ENCODE measurements at regions not wholly inside any gene's neighbourhood (a gene's known extent, or its start where the extent isn't known, plus 50 kb on each side); places are given as distances from the start of the nearest gene placed in this dataset.

- Histone ChIP-seq H3K36me3 (ENCODE audit: control insufficient read depth, insufficient read depth, low read length) (no peaks in the 10 kb centered on the region), H3K9me3 (ENCODE audit: control insufficient read depth, low read length) (no peaks in the 10 kb centered on the region), H3K27ac (ENCODE audit: insufficient read depth, low read depth, low read length, poor library complexity, severe bottlenecking) (no peak overlapping the region), H3K27me3 (ENCODE audit: control insufficient read depth, insufficient read depth, low read length, poor library complexity, severe bottlenecking) (no peaks in the 10 kb centered on the region), H3K4me1 (ENCODE audit: control insufficient read depth, insufficient read depth, low read length) (no peaks in the 10 kb centered on the region), H3K4me3 (ENCODE audit: insufficient read depth, low read depth, low read length) (no peak overlapping the region)
- 84 to 97% methylated on average over 7 to 8 of the region's 8 CpGs for WGBS, 2 experiments
Observed at GRCh38 chr2:129133692-129134641, 815.3 kb upstream of the HS6ST1 start.

- Histone ChIP-seq H3K36me3 (ENCODE audit: control insufficient read depth, insufficient read depth, low read length) (no peaks in the 10 kb centered on the region), H3K9me3 (ENCODE audit: control insufficient read depth, low read length) (no peaks in the 10 kb centered on the region), H3K4me3 (ENCODE audit: insufficient read depth, low read depth, low read length) (no peak overlapping the region), H3K4me1 (ENCODE audit: control insufficient read depth, insufficient read depth, low read length) (no peaks in the 10 kb centered on the region), H3K27ac (ENCODE audit: insufficient read depth, low read depth, low read length, poor library complexity, severe bottlenecking) (no peak overlapping the region), H3K27me3 (ENCODE audit: control insufficient read depth, insufficient read depth, low read length, poor library complexity, severe bottlenecking) (no peaks in the 10 kb centered on the region)
- WGBS, 2 experiments, result 92 to 98% methylated on average over 5 of the region's 5 CpGs
Observed at GRCh38 chr2:129135017-129135416, 816.3 kb upstream of the HS6ST1 start.

GRCh38 chr2:129139380-129139779, 820.7 kb upstream of the HS6ST1 start:
- no peaks in the 10 kb centered on the region for H3K27me3 ChIP-seq (ENCODE audit: control insufficient read depth, insufficient read depth, low read length, poor library complexity, severe bottlenecking)
- H3K4me3 ChIP-seq (ENCODE audit: insufficient read depth, low read depth, low read length), result no peak overlapping the region
- H3K36me3 ChIP-seq (ENCODE audit: control insufficient read depth, insufficient read depth, low read length), result no peaks in the 10 kb centered on the region
- H3K4me1 ChIP-seq (ENCODE audit: control insufficient read depth, insufficient read depth, low read length), result no peaks in the 10 kb centered on the region
- no peak overlapping the region for H3K27ac ChIP-seq (ENCODE audit: insufficient read depth, low read depth, low read length, poor library complexity, severe bottlenecking)
- WGBS, 2 experiments, result 90 to 100% methylated on average over 1 to 2 of the region's 2 CpGs
- no peaks in the 10 kb centered on the region for H3K9me3 ChIP-seq (ENCODE audit: control insufficient read depth, low read length)

- 82 to 88% methylated on average over 3 of the region's 3 CpGs for WGBS, 2 experiments
- Histone ChIP-seq H3K36me3 (ENCODE audit: control insufficient read depth, insufficient read depth, low read length) (no peaks in the 10 kb centered on the region), H3K27ac (ENCODE audit: insufficient read depth, low read depth, low read length, poor library complexity, severe bottlenecking) (no peak overlapping the region), H3K9me3 (ENCODE audit: control insufficient read depth, low read length) (no peaks in the 10 kb centered on the region), H3K4me1 (ENCODE audit: control insufficient read depth, insufficient read depth, low read length) (no peaks in the 10 kb centered on the region), H3K4me3 (ENCODE audit: insufficient read depth, low read depth, low read length) (no peak overlapping the region), H3K27me3 (ENCODE audit: control insufficient read depth, insufficient read depth, low read length, poor library complexity, severe bottlenecking) (no peaks in the 10 kb centered on the region)
Observed at GRCh38 chr2:129142465-129142864, 823.8 kb upstream of the HS6ST1 start.

DNA sequence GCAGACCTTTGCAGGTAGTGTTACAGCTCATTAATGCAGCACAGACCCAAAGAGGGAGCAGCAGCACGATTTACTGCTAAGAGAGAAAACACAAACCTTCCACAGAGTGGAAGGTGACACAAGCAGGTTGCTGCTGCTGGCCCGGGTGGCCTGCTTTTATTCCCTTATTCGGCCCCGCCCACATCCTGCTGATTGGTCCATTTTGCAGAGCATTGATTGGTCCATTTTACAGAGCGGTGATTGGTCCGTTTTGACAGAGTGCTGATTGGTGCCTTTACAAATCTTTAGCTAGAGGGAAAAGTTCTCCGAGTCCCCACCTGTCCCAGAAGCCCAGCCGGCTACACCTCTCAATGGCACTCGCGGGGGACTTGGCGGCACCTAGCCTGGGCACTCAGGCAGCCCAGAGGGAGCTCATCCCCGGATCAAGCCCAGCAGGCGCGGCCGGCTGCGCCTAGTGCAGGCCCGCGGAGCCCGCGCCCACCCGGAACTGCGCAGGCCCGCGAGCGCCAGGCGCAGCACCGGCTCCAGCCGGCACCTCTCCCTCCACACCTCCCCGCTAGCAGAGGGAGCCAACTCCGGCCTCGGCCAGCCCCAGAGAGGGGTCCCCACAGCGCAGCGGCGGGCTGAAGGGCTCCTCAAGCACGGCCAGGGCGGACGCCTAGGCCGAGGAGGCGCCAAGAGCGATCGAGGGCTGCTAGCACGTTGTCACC, 825.6 kb upstream of the HS6ST1 start:
- H3K4me1 ChIP-seq (ENCODE audit: control insufficient read depth, insufficient read depth, low read length), result no peaks in the 10 kb centered on the region
- 94 to 95% methylated on average over 42 of the region's 42 CpGs for WGBS, 2 experiments
- H3K9me3 ChIP-seq (ENCODE audit: control insufficient read depth, low read length), result no peaks in the 10 kb centered on the region
- no peaks in the 10 kb centered on the region for H3K36me3 ChIP-seq (ENCODE audit: control insufficient read depth, insufficient read depth, low read length)
- H3K27me3 ChIP-seq (ENCODE audit: control insufficient read depth, insufficient read depth, low read length, poor library complexity, severe bottlenecking), result no peaks in the 10 kb centered on the region
- no peak overlapping the region for H3K4me3 ChIP-seq (ENCODE audit: insufficient read depth, low read depth, low read length)
- H3K27ac ChIP-seq (ENCODE audit: insufficient read depth, low read depth, low read length, poor library complexity, severe bottlenecking), result no peak overlapping the region

GRCh38 chr2:129152514-129152913, 827.0 kb upstream of the RAB6C start:
- no peaks in the 10 kb centered on the region for H3K36me3 ChIP-seq (ENCODE audit: control insufficient read depth, insufficient read depth, low read length)
- H3K4me3 ChIP-seq (ENCODE audit: insufficient read depth, low read depth, low read length), result no peak overlapping the region
- WGBS, 2 experiments, result 79 to 88% methylated on average over 1 of the region's 1 CpG
- H3K4me1 ChIP-seq (ENCODE audit: control insufficient read depth, insufficient read depth, low read length), result no peaks in the 10 kb centered on the region
- no peaks in the 10 kb centered on the region for H3K27me3 ChIP-seq (ENCODE audit: control insufficient read depth, insufficient read depth, low read length, poor library complexity, severe bottlenecking)
- no peaks in the 10 kb centered on the region for H3K9me3 ChIP-seq (ENCODE audit: control insufficient read depth, low read length)
- H3K27ac ChIP-seq (ENCODE audit: insufficient read depth, low read depth, low read length, poor library complexity, severe bottlenecking), result no peak overlapping the region

- Histone ChIP-seq H3K4me3 (ENCODE audit: insufficient read depth, low read depth, low read length) (no peak overlapping the region), H3K36me3 (ENCODE audit: control insufficient read depth, insufficient read depth, low read length) (no peaks in the 10 kb centered on the region), H3K27me3 (ENCODE audit: control insufficient read depth, insufficient read depth, low read length, poor library complexity, severe bottlenecking) (no peaks in the 10 kb centered on the region), H3K9me3 (ENCODE audit: control insufficient read depth, low read length) (no peaks in the 10 kb centered on the region), H3K4me1 (ENCODE audit: control insufficient read depth, insufficient read depth, low read length) (no peaks in the 10 kb centered on the region), H3K27ac (ENCODE audit: insufficient read depth, low read depth, low read length, poor library complexity, severe bottlenecking) (no peak overlapping the region)
- 93 to 94% methylated on average over 4 of the region's 4 CpGs for WGBS, 2 experiments
Observed at GRCh38 chr2:129160879-129161278, 818.6 kb upstream of the RAB6C start.

DNA sequence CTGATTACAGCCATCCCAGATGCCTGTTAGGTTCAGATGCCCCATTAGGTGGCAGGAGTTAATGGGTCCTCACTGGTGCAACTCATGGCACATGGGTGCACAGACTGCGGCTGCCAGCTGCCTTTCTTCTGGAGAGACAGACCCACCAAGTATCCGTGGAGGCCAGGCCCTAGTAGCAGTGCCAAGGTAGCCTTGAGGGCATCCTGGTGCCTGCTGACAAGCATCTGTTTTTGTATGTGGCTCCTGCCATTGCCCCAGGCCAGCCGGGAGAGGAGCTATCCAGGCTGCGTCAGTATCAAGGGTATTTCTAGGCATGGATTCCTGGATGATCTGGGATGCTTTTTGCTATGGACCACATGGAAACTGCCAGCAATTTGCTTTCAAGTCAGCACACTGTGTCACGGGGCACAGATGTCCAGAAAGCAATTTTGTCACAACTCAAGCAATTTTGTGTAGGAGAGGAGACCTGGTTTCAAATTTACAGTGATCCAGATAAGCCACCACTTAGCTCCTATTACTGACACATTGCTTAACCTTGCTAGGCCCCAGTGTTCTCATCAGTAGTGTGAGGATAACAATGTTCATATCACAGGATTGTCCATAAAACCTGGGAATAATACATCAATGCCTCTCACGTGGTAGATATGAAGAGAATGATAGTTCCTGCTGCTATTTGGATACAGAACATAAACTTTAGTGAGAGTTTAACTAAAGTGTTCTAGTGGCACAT, 815.1 kb upstream of the RAB6C start:
- Histone ChIP-seq H3K27ac (ENCODE audit: insufficient read depth, low read depth, low read length, poor library complexity, severe bottlenecking) (no peak overlapping the region), H3K27me3 (ENCODE audit: control insufficient read depth, insufficient read depth, low read length, poor library complexity, severe bottlenecking) (no peaks in the 10 kb centered on the region), H3K36me3 (ENCODE audit: control insufficient read depth, insufficient read depth, low read length) (no peaks in the 10 kb centered on the region), H3K4me3 (ENCODE audit: insufficient read depth, low read depth, low read length) (no peak overlapping the region), H3K9me3 (ENCODE audit: control insufficient read depth, low read length) (no peaks in the 10 kb centered on the region), H3K4me1 (ENCODE audit: control insufficient read depth, insufficient read depth, low read length) (no peaks in the 10 kb centered on the region)
- WGBS, 2 experiments, result 91 to 92% methylated on average over 6 of the region's 6 CpGs

GRCh38 chr2:129165006-129165405, 814.5 kb upstream of the RAB6C start:
- Histone ChIP-seq H3K27me3 (ENCODE audit: control insufficient read depth, insufficient read depth, low read length, poor library complexity, severe bottlenecking) (no peaks in the 10 kb centered on the region), H3K9me3 (ENCODE audit: control insufficient read depth, low read length) (no peaks in the 10 kb centered on the region)

DNA sequence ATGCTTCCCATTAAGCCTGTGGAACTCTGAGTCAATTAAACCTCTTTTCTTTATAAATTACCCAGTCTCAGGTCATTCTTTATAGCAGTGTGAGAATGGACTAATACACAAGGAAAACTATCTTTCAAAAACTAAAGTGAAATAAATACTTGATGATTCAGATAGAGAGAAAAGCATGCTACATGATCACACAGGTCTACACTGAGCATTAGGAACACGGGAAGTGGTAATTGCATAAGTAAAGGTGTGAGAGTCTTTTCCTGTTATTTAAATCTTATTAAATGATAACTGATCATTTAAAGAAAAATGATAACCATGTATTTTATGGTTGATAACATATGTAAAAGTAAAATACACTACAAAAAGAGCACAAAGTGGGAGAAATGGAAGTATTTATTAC, 812.0 kb upstream of the RAB6C start:
- no peaks in the 10 kb centered on the region for H3K4me1 ChIP-seq (ENCODE audit: control insufficient read depth, insufficient read depth, low read length)
- H3K36me3 ChIP-seq (ENCODE audit: control insufficient read depth, insufficient read depth, low read length), result no peaks in the 10 kb centered on the region
- no peak overlapping the region for H3K4me3 ChIP-seq (ENCODE audit: insufficient read depth, low read depth, low read length)
- no peaks in the 10 kb centered on the region for H3K27me3 ChIP-seq (ENCODE audit: control insufficient read depth, insufficient read depth, low read length, poor library complexity, severe bottlenecking)
- H3K27ac ChIP-seq (ENCODE audit: insufficient read depth, low read depth, low read length, poor library complexity, severe bottlenecking), result no peak overlapping the region
- no peaks in the 10 kb centered on the region for H3K9me3 ChIP-seq (ENCODE audit: control insufficient read depth, low read length)
- WGBS, 2 experiments, result 67% methylated on average over 1 of the region's 1 CpG; no CpG with 5 or more reads in 1 of the 2 experiments

More at GRCh38 chr2:129165006-129165405, 814.5 kb upstream of the RAB6C start:
- Histone ChIP-seq H3K4me1 (ENCODE audit: control insufficient read depth, insufficient read depth, low read length) (no peaks in the 10 kb centered on the region), H3K4me3 (ENCODE audit: insufficient read depth, low read depth, low read length) (no peak overlapping the region), H3K36me3 (ENCODE audit: control insufficient read depth, insufficient read depth, low read length) (no peaks in the 10 kb centered on the region), H3K27ac (ENCODE audit: insufficient read depth, low read depth, low read length, poor library complexity, severe bottlenecking) (no peak overlapping the region)
